Nucleus accumbens (tissue), 56 donors: ENCODE measurements at regions not wholly inside any gene's neighbourhood (a gene's known extent, or its start where the extent isn't known, plus 50 kb on each side); places are given as distances from the start of the nearest gene placed in this dataset.

Experiments
- DNase-seq, 56 donors: peaks; one replicate each; lab custom pipeline; 2025; lab: John Stamatoyannopoulos, UW

- no peak for DNase-seq
These were observed 144.6 kb downstream of the DNAJB6 start for GRCh38 chr7:157481389-157481788.

GRCh38 chr7:157482025-157482424, 145.2 kb downstream of the DNAJB6 start:
- no peak for DNase-seq

GRCh38 chr7:157482517-157483087, 145.8 kb downstream of the DNAJB6 start:
- DNase-seq = no peak

- DNase-seq = no peak
These were observed 146.7 kb downstream of the DNAJB6 start for GRCh38 chr7:157483515-157483914.

GRCh38 chr7:157483971-157484410, 147.2 kb downstream of the DNAJB6 start:
- DNase-seq = no peak

GRCh38 chr7:157484411-157485081, 147.7 kb downstream of the DNAJB6 start:
- DNase-seq = no peak

GRCh38 chr7:157485361-157485831, 148.6 kb downstream of the DNAJB6 start:
- DNase-seq = no peak

GRCh38 chr7:157486007-157486755, 149.4 kb downstream of the DNAJB6 start:
- DNase-seq = no peak

GRCh38 chr7:157487046-157487770, 150.4 kb downstream of the DNAJB6 start:
- DNase-seq = no peak

- DNase-seq = peak in 2 of 56 donors; percentile 25 to 28
These were observed 151.5 kb downstream of the DNAJB6 start for GRCh38 chr7:157488281-157488680.

- DNase-seq = no peak
These were observed 152.2 kb downstream of the DNAJB6 start for GRCh38 chr7:157488966-157489365.
